Prostate gland (tissue), 2 donors: ENCODE measurements at regions not wholly inside any gene's neighbourhood (a gene's known extent, or its start where the extent isn't known, plus 50 kb on each side); places are given as distances from the start of the nearest gene placed in this dataset.

Experiments used
- DNase-seq: peaks from one replicate; pipeline ENCODE4 v3.0.0-alpha.2; 2019; ENCODE audit warnings: low spot score
- H3K27ac ChIP-seq, 2 donors: fragments of 200-600 bp; sonication (generic); 2 replicates each; pipeline ENCODE4 v1.5.1; 2017 to 2019
- H3K27me3 ChIP-seq: fragments of 200-600 bp; sonication (generic); replicated peaks from 2 replicates; pipeline ENCODE4 v1.5.1; 2019; ENCODE audit not compliant: insufficient read depth
- H3K36me3 ChIP-seq, 2 donors: fragments of 200-600 bp; sonication (generic); 1 replicate in 1 of 2; 2 replicates in 1 of 2; pipeline versions ENCODE4 v1.5.1 to v1.8.1; 2017 to 2019
- H3K4me1 ChIP-seq: fragments of 200-600 bp; sonication (generic); replicated peaks from 2 replicates; pipeline ENCODE4 v1.5.1; 2019
- H3K4me3 ChIP-seq, 2 donors: fragments of 200-600 bp; sonication (generic); 2 replicates each; pipeline ENCODE4 v1.5.1; 2017 to 2019
- H3K9me3 ChIP-seq: fragments of 200-600 bp; sonication (generic); 2 replicates; pipeline ENCODE4 v1.5.1; 2017
- POLR2A ChIP-seq: fragments of 450-650 bp; IDR thresholded peaks from one replicate; pipeline ENCODE4 v1.6.1; 2016; ENCODE audit warnings: antibody characterized with exemption, mild to moderate bottlenecking
- POLR2AphosphoS5 ChIP-seq: sonication (generic); formaldehyde crosslinking; IDR thresholded peaks from one replicate; pipeline ENCODE4 v1.6.1; 2017; ENCODE audit warnings: antibody characterized with exemption
- whole genome bisulfite sequencing: methylation state at CpG from one replicate; pipeline ENCODE4 v1.1.5; 2018; 5-methylcytosine and 5-hydroxymethylcytosine counted together
- intact Hi-C: fragments of 100-400 bp; cut with DNase I; formaldehyde crosslinking; loops from one replicate; pipeline ENCODE4 v1.14.2; 2022
- TF ChIP-seq, protein P1 (sequence below), 4 experiments: fragments of 200-600 bp in 2 of 4; fragments of 450-650 bp in 2 of 4; sonication (generic) in 2 of 4; IDR thresholded peaks; 1 replicate in 3 of 4; 2 replicates in 1 of 4; pipeline ENCODE4 v1.5.1; 2016 to 2019; ENCODE audit warnings: antibody characterized with exemption in 4 of 4, mild to moderate bottlenecking in 2 of 4, moderate library complexity in 2 of 4

DNA sequence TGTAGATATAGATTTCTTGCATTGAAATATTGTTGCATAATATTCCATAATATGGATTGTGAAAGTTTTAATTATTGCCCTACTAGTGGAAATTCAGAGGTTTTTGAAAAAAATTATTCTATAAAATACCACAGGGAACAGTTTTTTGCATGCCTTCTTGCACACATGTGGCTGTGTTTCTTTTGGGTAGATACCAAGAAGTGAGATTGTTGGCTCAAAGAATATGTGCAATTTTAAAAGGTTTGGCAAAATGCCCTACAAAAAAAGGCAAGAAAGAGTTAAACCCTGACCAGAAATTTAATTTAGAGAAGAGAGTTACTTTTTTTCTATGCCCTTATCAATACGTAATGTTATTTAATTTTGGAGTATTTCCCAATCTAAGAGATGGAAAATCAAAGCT, 270.8 kb upstream of the DAPK1 start:
- Histone ChIP-seq H3K36me3 (no peaks in the 10 kb centered on the region), H3K27me3 (no peaks in the 10 kb centered on the region), H3K4me3 (no peak overlapping the region), H3K4me1 (no peaks in the 10 kb centered on the region), H3K9me3 (no peaks in the 10 kb centered on the region), H3K27ac (no peak overlapping the region)
- TF ChIP-seq POLR2A: no peak
- TF ChIP-seq, protein P1, sequence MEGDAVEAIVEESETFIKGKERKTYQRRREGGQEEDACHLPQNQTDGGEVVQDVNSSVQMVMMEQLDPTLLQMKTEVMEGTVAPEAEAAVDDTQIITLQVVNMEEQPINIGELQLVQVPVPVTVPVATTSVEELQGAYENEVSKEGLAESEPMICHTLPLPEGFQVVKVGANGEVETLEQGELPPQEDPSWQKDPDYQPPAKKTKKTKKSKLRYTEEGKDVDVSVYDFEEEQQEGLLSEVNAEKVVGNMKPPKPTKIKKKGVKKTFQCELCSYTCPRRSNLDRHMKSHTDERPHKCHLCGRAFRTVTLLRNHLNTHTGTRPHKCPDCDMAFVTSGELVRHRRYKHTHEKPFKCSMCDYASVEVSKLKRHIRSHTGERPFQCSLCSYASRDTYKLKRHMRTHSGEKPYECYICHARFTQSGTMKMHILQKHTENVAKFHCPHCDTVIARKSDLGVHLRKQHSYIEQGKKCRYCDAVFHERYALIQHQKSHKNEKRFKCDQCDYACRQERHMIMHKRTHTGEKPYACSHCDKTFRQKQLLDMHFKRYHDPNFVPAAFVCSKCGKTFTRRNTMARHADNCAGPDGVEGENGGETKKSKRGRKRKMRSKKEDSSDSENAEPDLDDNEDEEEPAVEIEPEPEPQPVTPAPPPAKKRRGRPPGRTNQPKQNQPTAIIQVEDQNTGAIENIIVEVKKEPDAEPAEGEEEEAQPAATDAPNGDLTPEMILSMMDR (IDR thresholded peaks at IDR 0.05): no peak
- no peak for TF ChIP-seq POLR2AphosphoS5
- intact Hi-C loops: no loop called here
- no peak for DNase-seq
- WGBS: 79% methylated on average over 1 of the region's 1 CpG

- no peak for TF ChIP-seq POLR2A
- TF ChIP-seq, protein P1 (IDR thresholded peaks at IDR 0.05): no peak
- no peak for TF ChIP-seq POLR2AphosphoS5
- Histone ChIP-seq H3K9me3 (no peaks in the 10 kb centered on the region), H3K4me1 (no peaks in the 10 kb centered on the region), H3K27me3 (no peaks in the 10 kb centered on the region), H3K36me3 (no peaks in the 10 kb centered on the region), H3K4me3 (no peak overlapping the region), H3K27ac (no peak overlapping the region)
- intact Hi-C loops: no loop called here
- 83% methylated on average over 3 of the region's 3 CpGs for WGBS
- DNase-seq: no peak
These were observed 270.2 kb upstream of the DAPK1 start for GRCh38 chr9:87227456-87227855.

DNA sequence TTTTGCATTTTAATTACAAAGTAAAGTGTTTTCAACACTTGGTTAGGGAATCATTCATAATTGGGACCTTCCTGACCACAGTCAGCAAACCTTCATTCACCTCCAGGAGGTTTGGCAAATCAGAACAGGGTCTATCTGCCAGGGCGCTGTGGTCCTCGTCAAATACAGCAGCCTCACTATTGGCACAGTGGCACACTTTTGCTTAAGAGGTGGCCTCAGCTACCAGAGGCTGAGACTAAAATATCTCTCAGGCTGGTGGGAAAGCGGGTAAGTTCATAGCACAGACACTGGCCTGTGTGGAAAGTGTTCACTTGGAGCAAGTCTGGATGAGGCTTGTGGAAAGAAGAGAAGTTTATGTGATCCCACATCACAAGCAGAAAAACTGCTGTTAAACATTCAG, 268.6 kb upstream of the DAPK1 start:
- Histone ChIP-seq H3K4me3 (no peak overlapping the region), H3K4me1 (no peaks in the 10 kb centered on the region), H3K36me3 (no peaks in the 10 kb centered on the region), H3K27ac (no peak overlapping the region), H3K9me3 (no peaks in the 10 kb centered on the region), H3K27me3 (no peaks in the 10 kb centered on the region)
- intact Hi-C loops: no loop called here
- no peak for TF ChIP-seq POLR2A
- TF ChIP-seq, protein P1 (IDR thresholded peaks at IDR 0.05): no peak
- 80% methylated on average over 3 of the region's 3 CpGs for WGBS
- no peak for DNase-seq

DNA sequence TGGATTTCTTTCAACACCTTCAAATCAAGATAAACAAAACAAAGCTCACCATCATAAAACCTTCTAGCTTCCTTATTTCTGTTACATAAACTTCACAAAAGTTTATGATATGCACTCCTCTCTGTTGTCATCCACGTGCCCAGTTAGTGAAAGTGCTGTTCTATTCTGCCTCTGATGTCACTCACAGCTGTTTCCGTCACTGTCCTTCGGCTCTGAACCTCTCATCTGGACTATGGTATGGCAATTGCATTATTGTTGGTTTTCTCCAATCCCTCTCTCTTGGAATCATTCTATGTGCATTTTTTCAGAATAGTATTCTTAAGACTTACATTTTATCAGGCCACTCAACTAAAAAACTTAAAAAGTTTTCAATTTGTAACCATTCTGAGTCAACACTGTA, 264.2 kb upstream of the DAPK1 start:
- Histone ChIP-seq H3K27ac (no peak overlapping the region), H3K4me1 (no peaks in the 10 kb centered on the region), H3K36me3 (no peaks in the 10 kb centered on the region), H3K27me3 (no peaks in the 10 kb centered on the region), H3K9me3 (no peaks in the 10 kb centered on the region), H3K4me3 (no peak overlapping the region)
- intact Hi-C loops: loop anchor here (10.0 kb wide), 1 partner anchor 289 kb away; the partner anchor contains the start of gene GAS1
- TF ChIP-seq POLR2A: no peak
- TF ChIP-seq, protein P1 (IDR thresholded peaks at IDR 0.05): no peak
- TF ChIP-seq POLR2AphosphoS5: no peak
- no peak for DNase-seq
- 62% methylated on average over 3 of the region's 3 CpGs for WGBS

GRCh38 chr9:87233899-87234455, 263.7 kb upstream of the DAPK1 start:
- 91% methylated on average over 15 of the region's 15 CpGs for WGBS
- TF ChIP-seq, protein P1 (IDR thresholded peaks at IDR 0.05): no peak
- TF ChIP-seq POLR2AphosphoS5 (no peak), POLR2A (no peak)
- Histone ChIP-seq H3K36me3 (no peaks in the 10 kb centered on the region), H3K4me1 (no peaks in the 10 kb centered on the region), H3K27ac (no peak overlapping the region), H3K4me3 (no peak overlapping the region), H3K27me3 (no peaks in the 10 kb centered on the region), H3K9me3 (no peaks in the 10 kb centered on the region)
- intact Hi-C loops: loop anchor here (10.0 kb wide), 1 partner anchor 289 kb away; the partner anchor contains the start of gene GAS1
- DNase-seq: no peak
